ENCODE measurements at regions not wholly inside any gene's neighbourhood (a gene's known extent, or its start where the extent isn't known, plus 50 kb on each side); places are given as distances from the start of the nearest gene placed in this dataset.

GRCh38 chr2:17163638-17164037, 354.6 kb downstream of the RAD51AP2 start:
- no peak for TF ChIP-seq CTCF (IDR thresholded peaks at IDR 0.05)
- no peak for TF ChIP-seq TCF7L2 (IDR thresholded peaks at IDR 0.05; ENCODE audit: low read depth, low read length)
- TF ChIP-seq REST (IDR thresholded peaks at IDR 0.05; ENCODE audit: insufficient read depth in 1 of 2, low read depth in 2 of 2, low read length in 1 of 2) = no peak
- TF ChIP-seq POLR2AphosphoS5 (IDR thresholded peaks at IDR 0.05; ENCODE audit: low read depth, low read length) = no peak
- no peak for TF ChIP-seq SIN3A (IDR thresholded peaks at IDR 0.05; ENCODE audit: borderline replicate concordance, insufficient read depth, low read depth, low read length)
- CTCF ChIA-PET = no interaction called here
- Histone ChIP-seq H3K4me3 (ENCODE audit: low read depth in 2 of 2, low read length in 2 of 2) (no peak overlapping the region), H3K27ac (ENCODE audit: low read length) (no peak overlapping the region), H3K27me3 (ENCODE audit: control insufficient read depth, insufficient read depth, low read length) (no peaks in the 10 kb centered on the region), H3K9me3 (ENCODE audit: control insufficient read depth, insufficient read depth, low read depth, low read length) (no peaks in the 10 kb centered on the region), H3K36me3 (ENCODE audit: control insufficient read depth, insufficient read depth, low read length) (no peaks in the 10 kb centered on the region), H3K4me1 (ENCODE audit: control insufficient read depth, insufficient read depth, low read length) (no peaks in the 10 kb centered on the region)
- POLR2A ChIA-PET = no interaction called here
- intact Hi-C loops (cut with micrococcal nuclease; ENCODE audit: unreplicated experiment) (no loop called here), in situ Hi-C loops (cut with HindIII; ENCODE audit: low pct_unique_long_range_greater_than_20kb, low sequenced_read_pairs) (no loop called here)
- ATAC-seq = no peak
- DNase-seq (ENCODE audit: low read depth, low spot score) = no peak
- BruUV-seq (replicated peaks) = no TSS peak

GRCh38 chr2:17162713-17163112, 355.5 kb downstream of the RAD51AP2 start:
- ATAC-seq = no peak
- Histone ChIP-seq H3K4me1 (ENCODE audit: control insufficient read depth, insufficient read depth, low read length) (no peaks in the 10 kb centered on the region), H3K27me3 (ENCODE audit: control insufficient read depth, insufficient read depth, low read length) (no peaks in the 10 kb centered on the region), H3K9me3 (ENCODE audit: control insufficient read depth, insufficient read depth, low read depth, low read length) (no peaks in the 10 kb centered on the region), H3K4me3 (ENCODE audit: low read depth in 2 of 2, low read length in 2 of 2) (no peak overlapping the region), H3K27ac (ENCODE audit: low read length) (no peak overlapping the region), H3K36me3 (ENCODE audit: control insufficient read depth, insufficient read depth, low read length) (no peaks in the 10 kb centered on the region)
- ChIA-PET CTCF (no interaction called here), POLR2A (no interaction called here)
- in situ Hi-C loops (cut with HindIII; ENCODE audit: low pct_unique_long_range_greater_than_20kb, low sequenced_read_pairs) (no loop called here), intact Hi-C loops (cut with micrococcal nuclease; ENCODE audit: unreplicated experiment) (no loop called here)
- no TSS peak for BruUV-seq (replicated peaks)
- TF ChIP-seq TCF7L2 (IDR thresholded peaks at IDR 0.05; ENCODE audit: low read depth, low read length) (no peak), POLR2AphosphoS5 (IDR thresholded peaks at IDR 0.05; ENCODE audit: low read depth, low read length) (no peak), REST (IDR thresholded peaks at IDR 0.05; ENCODE audit: insufficient read depth in 1 of 2, low read depth in 2 of 2, low read length in 1 of 2) (no peak), SIN3A (IDR thresholded peaks at IDR 0.05; ENCODE audit: borderline replicate concordance, insufficient read depth, low read depth, low read length) (no peak), CTCF (IDR thresholded peaks at IDR 0.05) (no peak)
- no peak for DNase-seq (ENCODE audit: low read depth, low spot score)

Data from Panc1 (cell line).